ENCODE measurements at regions not wholly inside any gene's neighbourhood (a gene's known extent, or its start where the extent isn't known, plus 50 kb on each side); places are given as distances from the start of the nearest gene placed in this dataset.
"Not testable (repeated sequence)": the region's sequence is repeated elsewhere in the genome, so short reads cannot be mapped to it uniquely, and the experiment has no call there.

DNA sequence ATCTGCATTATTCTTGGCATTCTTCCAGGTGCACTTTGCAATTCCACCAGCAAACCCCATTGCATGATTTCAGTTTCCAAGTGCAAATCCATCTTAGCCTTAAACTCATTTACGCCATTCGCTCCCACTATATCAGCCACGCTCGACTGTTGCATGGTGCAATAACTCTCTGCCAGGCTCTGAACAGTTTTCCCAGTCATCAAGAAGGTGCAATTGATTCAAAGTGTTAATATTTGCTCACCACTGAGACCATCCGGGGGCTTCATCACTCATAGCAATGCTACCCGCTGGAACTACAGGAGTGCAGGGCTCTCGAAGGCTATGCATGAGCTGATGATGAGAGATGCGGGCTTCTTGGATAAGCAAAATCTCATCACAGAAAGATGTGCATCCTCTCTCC is 488.2 kb downstream of the OMA1 start:
- DNase-seq = no peak

GRCh38 chr1:58057826-58058225 is 488.7 kb downstream of the OMA1 start:
- DNase-seq = no peak

DNA sequence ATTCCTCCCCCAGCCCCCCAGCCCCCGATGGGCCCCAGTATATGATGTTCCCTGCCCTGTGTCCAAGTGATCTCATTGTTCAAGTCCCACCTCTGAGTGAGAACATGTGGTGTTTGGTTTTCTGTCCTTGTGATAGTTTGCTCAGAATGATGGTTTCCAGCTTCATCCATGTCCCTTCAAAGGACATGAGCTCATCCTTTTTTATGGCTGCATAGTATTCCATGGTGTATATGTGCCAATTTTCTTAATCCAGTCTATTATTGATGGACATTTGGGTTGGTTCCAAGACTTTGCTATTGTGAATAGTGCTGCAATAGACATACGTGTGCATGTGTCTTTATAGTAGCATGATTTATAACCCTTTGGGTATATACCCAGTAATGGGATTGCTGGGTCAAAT is 495.3 kb downstream of the OMA1 start:
- DNase-seq = not testable (repeated sequence)

- DNase-seq = peak; percentile 45
Measured at GRCh38 chr1:58047265-58047858, 499.2 kb downstream of the OMA1 start.

DNA sequence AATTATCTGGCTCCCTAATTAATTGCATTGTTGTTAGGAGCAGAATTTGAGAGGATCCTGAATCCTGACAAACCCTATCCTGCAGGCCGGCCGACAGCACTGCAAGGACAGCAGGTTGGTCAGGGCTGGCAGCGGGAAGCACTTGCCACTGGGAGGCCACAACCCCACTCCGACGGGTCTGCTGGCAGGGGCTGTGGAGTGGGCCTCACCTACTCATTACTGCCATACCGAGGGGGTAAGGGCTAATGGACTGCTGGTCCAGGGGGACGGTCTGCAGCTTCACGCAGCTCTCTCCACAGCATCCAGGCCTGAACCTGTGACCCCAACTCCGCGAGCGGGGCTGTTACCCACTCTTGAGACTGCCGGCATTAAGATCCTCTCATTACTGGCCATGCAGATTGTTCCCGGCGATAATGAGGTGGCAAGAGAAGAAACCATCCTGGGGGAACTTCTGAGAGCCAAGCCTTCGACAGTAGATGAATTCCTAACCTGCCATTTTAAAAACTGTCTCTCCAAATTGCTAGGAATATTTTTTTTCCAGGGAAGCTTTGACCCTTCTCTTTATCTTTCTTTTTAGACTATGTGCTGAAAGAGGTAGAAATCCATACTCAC is 501.3 kb downstream of the OMA1 start:
- DNase-seq = no peak

DNA sequence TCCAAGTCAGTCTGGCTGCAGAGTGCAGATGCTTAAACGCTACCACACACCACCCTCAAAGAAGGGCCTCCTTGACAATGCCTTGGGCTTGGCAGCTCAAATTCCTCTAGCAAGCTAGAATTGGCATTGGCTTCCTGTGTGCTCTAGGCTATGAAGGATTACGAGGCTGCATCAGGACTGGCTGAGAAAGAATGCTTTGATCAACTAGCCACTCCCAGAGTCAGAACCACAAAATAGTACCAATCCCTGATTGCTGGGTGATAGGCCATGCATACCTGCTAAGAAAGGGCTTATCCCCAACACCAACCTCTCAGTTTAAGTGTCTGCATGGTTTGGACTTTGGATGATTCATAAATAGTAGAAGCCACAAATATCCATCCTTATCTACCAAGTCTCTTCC is 504.9 kb downstream of the OMA1 start:
- no peak for DNase-seq

DNA sequence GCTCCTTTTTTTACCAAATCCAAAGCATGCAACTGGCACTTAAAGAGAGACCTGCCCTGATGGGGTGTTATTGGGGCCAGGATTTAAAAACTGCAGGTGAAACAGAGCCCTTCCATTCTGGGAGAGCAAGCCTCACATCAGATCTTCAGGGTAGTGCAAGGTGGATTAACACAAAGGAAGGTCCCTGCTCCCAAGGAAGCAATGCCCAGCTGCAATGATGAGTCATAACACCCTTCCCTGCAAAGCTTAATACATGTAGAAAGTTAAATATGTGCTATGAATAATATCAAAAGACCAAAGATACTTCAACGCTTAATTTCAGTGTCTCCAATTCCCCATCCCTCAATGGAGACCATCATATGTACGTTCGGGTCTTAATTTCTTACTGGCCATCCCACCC is 508.0 kb downstream of the OMA1 start:
- no peak for DNase-seq

GRCh38 chr1:58035523-58035922 is 511.0 kb downstream of the OMA1 start:
- DNase-seq = no peak

GRCh38 chr1:58033311-58033710 is 513.2 kb downstream of the OMA1 start:
- DNase-seq = no peak

- DNase-seq = no peak
Measured at GRCh38 chr1:58032611-58033073, 513.9 kb downstream of the OMA1 start.

- DNase-seq = no peak
Measured at GRCh38 chr1:58031416-58031815, 515.1 kb downstream of the OMA1 start.

GRCh38 chr1:58030456-58030855 is 516.1 kb downstream of the OMA1 start:
- no peak for DNase-seq

- no peak for DNase-seq
Measured at GRCh38 chr1:58017641-58018040, 528.9 kb downstream of the OMA1 start.

GRCh38 chr1:58013237-58013636 is 533.3 kb downstream of the OMA1 start:
- DNase-seq = no peak

- DNase-seq = no peak
Measured at GRCh38 chr1:58011978-58012377, 534.5 kb downstream of the OMA1 start.

GRCh38 chr1:58006421-58007046 is 540.0 kb downstream of the OMA1 start:
- DNase-seq = no peak

GRCh38 chr1:58005212-58005611 is 541.3 kb downstream of the OMA1 start:
- DNase-seq = no peak

DNA sequence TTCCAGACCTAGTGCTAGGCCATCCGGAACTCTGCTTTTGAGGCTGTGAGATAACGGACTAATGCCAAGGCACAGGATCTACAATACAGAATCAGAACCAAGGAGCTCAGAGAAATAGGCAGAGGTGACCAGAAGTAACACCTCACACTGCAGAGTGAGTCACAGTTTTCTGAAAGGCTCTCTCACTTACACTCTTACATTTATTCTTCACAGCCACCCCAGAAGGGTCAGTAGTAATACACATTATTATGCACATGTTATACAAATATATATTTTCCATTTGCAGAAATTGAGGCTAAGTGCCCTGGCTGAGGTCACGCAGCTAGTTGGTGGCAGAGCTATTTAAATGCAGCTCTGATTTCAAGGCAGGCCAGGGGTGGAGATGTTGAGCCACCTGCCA is 542.5 kb downstream of the OMA1 start:
- DNase-seq = no peak

- no peak for DNase-seq
Measured at GRCh38 chr1:58003059-58003458, 543.5 kb downstream of the OMA1 start.

DNA sequence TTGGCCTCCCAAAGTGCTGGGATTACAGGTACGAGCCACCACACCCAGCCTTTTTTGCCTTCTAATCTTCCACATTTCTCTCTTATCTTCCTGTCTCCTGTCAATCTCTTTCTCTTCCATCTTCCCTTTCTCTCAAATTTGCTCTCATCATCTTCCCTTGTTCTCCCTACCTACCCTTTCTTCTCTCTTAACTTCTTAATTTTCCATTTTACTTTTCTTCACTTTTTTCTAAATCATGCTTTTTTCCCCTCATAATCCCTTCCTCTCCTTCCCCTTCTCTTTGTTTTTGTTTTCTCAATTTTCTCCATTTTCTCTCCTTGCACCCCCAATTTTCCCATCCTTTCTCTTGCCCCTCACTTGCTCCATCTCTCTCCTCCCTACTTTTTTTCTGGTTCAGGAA is 545.7 kb downstream of the OMA1 start:
- DNase-seq = no peak

DNA sequence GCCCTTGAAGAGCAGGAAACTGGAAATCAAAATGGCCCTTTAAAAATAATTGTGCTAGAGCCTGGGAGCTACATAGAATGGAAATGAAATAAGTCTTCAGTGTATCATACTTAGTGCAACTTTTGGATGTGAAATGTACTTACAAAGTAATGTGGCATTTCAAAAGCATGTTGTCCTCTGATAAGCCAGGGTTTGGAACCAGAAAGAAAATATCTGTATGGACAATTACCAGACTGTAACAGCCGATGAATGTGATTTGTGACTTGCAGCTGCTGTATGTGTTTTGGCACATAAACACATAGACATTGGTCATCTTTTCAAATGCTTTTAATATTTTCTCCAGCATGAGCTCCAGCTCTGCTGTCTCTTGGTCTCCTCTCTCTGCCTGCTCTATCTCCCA is 546.4 kb downstream of the OMA1 start:
- no peak for DNase-seq

- no peak for DNase-seq
Measured at GRCh38 chr1:57996400-57996799, 550.1 kb downstream of the OMA1 start.

DNA sequence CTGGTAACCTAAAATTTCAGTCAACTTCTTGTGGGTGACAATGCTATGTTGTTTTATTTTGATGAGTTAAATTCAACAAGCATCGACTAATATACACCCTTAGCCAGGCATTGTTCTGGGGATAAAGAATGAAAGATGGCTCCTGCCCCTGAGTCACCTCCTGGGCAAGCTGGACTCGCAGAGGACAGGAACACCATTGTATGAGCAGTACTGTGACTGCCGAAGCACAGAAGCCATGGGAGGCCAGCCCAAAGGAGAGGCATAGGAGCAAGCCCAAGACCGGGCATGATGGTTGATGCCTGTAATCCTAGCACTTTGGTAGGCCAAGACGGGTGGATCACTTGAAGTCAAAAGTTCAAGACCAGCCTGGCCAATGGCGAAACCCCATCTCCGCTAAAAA is 555.2 kb downstream of the OMA1 start:
- no peak for DNase-seq

- DNase-seq = no peak
Measured at GRCh38 chr1:57989877-57990276, 556.6 kb downstream of the OMA1 start.

DNA sequence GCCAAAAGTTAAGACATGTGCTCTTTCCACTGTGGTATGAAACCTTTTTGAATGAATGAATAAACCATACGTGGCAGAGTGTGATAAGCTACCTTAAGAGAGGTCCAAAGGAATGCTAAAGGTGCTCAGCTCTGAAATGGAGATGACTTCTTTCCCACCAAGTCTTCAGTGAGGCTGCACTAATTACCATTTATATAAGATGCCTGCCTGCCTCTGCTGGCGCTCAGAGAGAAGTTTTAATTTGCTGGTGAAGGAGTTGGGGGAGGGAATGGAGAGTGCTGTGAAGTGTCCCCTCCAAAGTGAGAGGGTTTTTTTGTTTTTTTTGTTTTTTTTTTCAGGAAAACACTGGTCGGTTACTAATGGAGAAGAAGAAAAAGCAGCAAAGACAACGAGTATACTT is 559.0 kb downstream of the OMA1 start:
- no peak for DNase-seq
